Subcutaneous abdominal adipose tissue (tissue), 5 donors: ENCODE measurements at regions not wholly inside any gene's neighbourhood (a gene's known extent, or its start where the extent isn't known, plus 50 kb on each side); places are given as distances from the start of the nearest gene placed in this dataset.

Experiments
- H3K27ac ChIP-seq: one replicate; pipeline ENCODE4 v1.7.0; 2013; ENCODE audit warnings: low read depth, mild to moderate bottlenecking, inconsistent platforms, low read length, moderate library complexity
- H3K27me3 ChIP-seq, 5 donors: one replicate each; pipeline ENCODE4 v1.7.0; 2013; ENCODE audit warnings: low read length in 5 of 5, inconsistent platforms in 1 of 5; ENCODE audit not compliant: control insufficient read depth in 5 of 5, insufficient read depth in 4 of 5
- H3K36me3 ChIP-seq, 5 donors: one replicate each; pipeline ENCODE4 v1.7.0; 2013; ENCODE audit warnings: low read length in 5 of 5; ENCODE audit not compliant: control insufficient read depth in 5 of 5, insufficient read depth in 5 of 5
- H3K4me1 ChIP-seq, 5 donors: one replicate each; pipeline ENCODE4 v1.7.0; 2013; ENCODE audit warnings: low read length in 5 of 5, mild to moderate bottlenecking in 3 of 5, moderate library complexity in 1 of 5; ENCODE audit not compliant: control insufficient read depth in 5 of 5, insufficient read depth in 5 of 5
- H3K4me3 ChIP-seq, 5 donors: one replicate each; pipeline ENCODE4 v1.7.0; 2013; ENCODE audit warnings: low read length in 5 of 5, low read depth in 1 of 5
- H3K9ac ChIP-seq, 5 donors: one replicate each; pipeline ENCODE4 v1.7.0; 2013; ENCODE audit warnings: low read length in 5 of 5, mild to moderate bottlenecking in 4 of 5, moderate library complexity in 3 of 5
- H3K9me3 ChIP-seq, 5 donors: one replicate each; pipeline ENCODE4 v1.7.0; 2013; ENCODE audit warnings: low read length in 5 of 5; ENCODE audit not compliant: control insufficient read depth in 5 of 5
- donor health status: healthy.
- donor health status: healthy.
- donor health status: healthy.
- donor health status: healthy.
- donor health status: healthy.

GRCh38 chr20:21936720-21937380 is 231.4 kb downstream of the PAX1 start:
- Histone ChIP-seq H3K9me3 (peaks cover 0 to 3% (median 0%) of the 10 kb centered on the region in 5 donors), H3K9ac (no peak overlapping the region), H3K4me1 (no peaks in the 10 kb centered on the region), H3K27me3 (no peaks in the 10 kb centered on the region), H3K36me3 (no peaks in the 10 kb centered on the region), H3K4me3 (no peak overlapping the region), H3K27ac (no peak overlapping the region)

- Histone ChIP-seq H3K27ac (no peak overlapping the region), H3K9me3 (peaks cover 0 to 3% (median 0%) of the 10 kb centered on the region in 5 donors), H3K9ac (no peak overlapping the region)
Observed at GRCh38 chr20:21936261-21936660, 230.8 kb downstream of the PAX1 start.

GRCh38 chr20:21933526-21933925 is 228.1 kb downstream of the PAX1 start:
- no peak overlapping the region for H3K27ac ChIP-seq
- no peaks in the 10 kb centered on the region for H3K27me3 ChIP-seq
- peaks cover 0 to 3% (median 0%) of the 10 kb centered on the region in 5 donors for H3K9me3 ChIP-seq
- no peaks in the 10 kb centered on the region for H3K4me1 ChIP-seq
- H3K9ac ChIP-seq, result no peak overlapping the region
- H3K4me3 ChIP-seq, result no peak overlapping the region
- no peaks in the 10 kb centered on the region for H3K36me3 ChIP-seq

More at GRCh38 chr20:21936261-21936660, 230.8 kb downstream of the PAX1 start:
- H3K36me3 ChIP-seq, result no peaks in the 10 kb centered on the region
- H3K27me3 ChIP-seq, result no peaks in the 10 kb centered on the region
- H3K4me1 ChIP-seq, result no peaks in the 10 kb centered on the region
- H3K4me3 ChIP-seq, result no peak overlapping the region

- Histone ChIP-seq H3K27ac (no peak overlapping the region), H3K4me1 (no peaks in the 10 kb centered on the region), H3K27me3 (no peaks in the 10 kb centered on the region), H3K36me3 (no peaks in the 10 kb centered on the region), H3K9me3 (peaks cover 0 to 8% (median 0%) of the 10 kb centered on the region in 5 donors), H3K4me3 (no peak overlapping the region), H3K9ac (no peak overlapping the region)
Observed at GRCh38 chr20:21921251-21921650, 215.8 kb downstream of the PAX1 start.

GRCh38 chr20:21920211-21920610 is 214.7 kb downstream of the PAX1 start:
- Histone ChIP-seq H3K9ac (no peak overlapping the region), H3K9me3 (peaks cover 0 to 8% (median 0%) of the 10 kb centered on the region in 5 donors), H3K36me3 (no peaks in the 10 kb centered on the region), H3K4me1 (no peaks in the 10 kb centered on the region), H3K4me3 (no peak overlapping the region), H3K27ac (no peak overlapping the region), H3K27me3 (no peaks in the 10 kb centered on the region)

GRCh38 chr20:21918398-21918797 is 212.9 kb downstream of the PAX1 start:
- H3K9ac ChIP-seq, result no peak overlapping the region
- no peak overlapping the region for H3K4me3 ChIP-seq
- no peaks in the 10 kb centered on the region for H3K27me3 ChIP-seq
- no peaks in the 10 kb centered on the region for H3K4me1 ChIP-seq
- H3K27ac ChIP-seq, result no peak overlapping the region
- H3K36me3 ChIP-seq, result no peaks in the 10 kb centered on the region
- H3K9me3 ChIP-seq, result peaks cover 0 to 8% (median 0%) of the 10 kb centered on the region in 5 donors

GRCh38 chr20:21902391-21902790 is 196.9 kb downstream of the PAX1 start:
- Histone ChIP-seq H3K9ac (no peak overlapping the region), H3K4me1 (peaks cover 0 to 3% (median 0%) of the 10 kb centered on the region in 5 donors), H3K27me3 (no peaks in the 10 kb centered on the region), H3K36me3 (no peaks in the 10 kb centered on the region), H3K27ac (no peak overlapping the region), H3K9me3 (no peaks in the 10 kb centered on the region), H3K4me3 (no peak overlapping the region)

- no peaks in the 10 kb centered on the region for H3K27me3 ChIP-seq
- no peaks in the 10 kb centered on the region for H3K9me3 ChIP-seq
- peaks cover 0 to 3% (median 0%) of the 10 kb centered on the region in 5 donors for H3K4me1 ChIP-seq
- no peak overlapping the region for H3K27ac ChIP-seq
- H3K4me3 ChIP-seq, result no peak overlapping the region
- H3K36me3 ChIP-seq, result no peaks in the 10 kb centered on the region
- H3K9ac ChIP-seq, result no peak overlapping the region
Observed at GRCh38 chr20:21901470-21902275, 196.2 kb downstream of the PAX1 start.

- Histone ChIP-seq H3K36me3 (no peaks in the 10 kb centered on the region), H3K27me3 (no peaks in the 10 kb centered on the region), H3K4me1 (peaks cover 0 to 3% (median 0%) of the 10 kb centered on the region in 5 donors), H3K9me3 (no peaks in the 10 kb centered on the region), H3K4me3 (no peak overlapping the region), H3K9ac (no peak overlapping the region), H3K27ac (no peak overlapping the region)
Observed at GRCh38 chr20:21900431-21900830, 195.0 kb downstream of the PAX1 start.

- Histone ChIP-seq H3K4me1 (no peaks in the 10 kb centered on the region), H3K9ac (no peak overlapping the region), H3K4me3 (no peak overlapping the region), H3K27ac (no peak overlapping the region), H3K36me3 (no peaks in the 10 kb centered on the region), H3K9me3 (no peaks in the 10 kb centered on the region), H3K27me3 (no peaks in the 10 kb centered on the region)
Observed at GRCh38 chr20:21874921-21875320, 169.5 kb downstream of the PAX1 start.
